Peyer's patch (tissue), 4 donors: ENCODE measurements at regions not wholly inside any gene's neighbourhood (a gene's known extent, or its start where the extent isn't known, plus 50 kb on each side); places are given as distances from the start of the nearest gene placed in this dataset.

Source experiments
- POLR2A ChIP-seq, 2 donors: fragments of 450-650 bp; IDR thresholded peaks; one replicate each; pipeline ENCODE4 v1.5.1; 2017; ENCODE audit warnings: antibody characterized with exemption in 2 of 2, mild to moderate bottlenecking in 2 of 2, moderate library complexity in 2 of 2
- TF ChIP-seq, protein P1 (sequence below), 6 experiments: fragments of 450-650 bp in 4 of 6; fragments of 200-600 bp in 2 of 6; sonication (generic) in 1 of 6; IDR thresholded peaks; one replicate each; pipeline ENCODE4 v1.5.1; 2017 to 2019; ENCODE audit warnings: antibody characterized with exemption in 6 of 6, mild to moderate bottlenecking in 3 of 6, moderate library complexity in 1 of 6

DNA sequence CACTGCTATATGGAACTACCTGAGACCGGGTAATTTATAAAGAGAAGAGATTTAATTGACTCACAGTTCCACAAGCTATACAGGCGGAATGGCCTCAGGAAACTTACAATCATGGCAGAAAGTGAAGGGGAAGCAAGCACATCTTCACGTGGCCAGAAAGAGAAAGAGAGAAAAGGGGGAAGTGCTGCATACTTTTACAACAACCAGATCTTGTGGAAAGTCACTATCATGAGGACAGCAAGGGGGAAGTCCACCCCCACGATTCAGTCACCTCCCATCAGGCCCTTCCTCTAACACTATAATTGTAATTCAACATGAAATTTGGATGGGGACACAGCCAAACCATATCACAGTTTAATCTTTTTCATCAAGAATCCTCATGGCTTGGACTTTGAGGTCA, 339.2 kb upstream of the AJAP1 start:
- TF ChIP-seq, protein P1, sequence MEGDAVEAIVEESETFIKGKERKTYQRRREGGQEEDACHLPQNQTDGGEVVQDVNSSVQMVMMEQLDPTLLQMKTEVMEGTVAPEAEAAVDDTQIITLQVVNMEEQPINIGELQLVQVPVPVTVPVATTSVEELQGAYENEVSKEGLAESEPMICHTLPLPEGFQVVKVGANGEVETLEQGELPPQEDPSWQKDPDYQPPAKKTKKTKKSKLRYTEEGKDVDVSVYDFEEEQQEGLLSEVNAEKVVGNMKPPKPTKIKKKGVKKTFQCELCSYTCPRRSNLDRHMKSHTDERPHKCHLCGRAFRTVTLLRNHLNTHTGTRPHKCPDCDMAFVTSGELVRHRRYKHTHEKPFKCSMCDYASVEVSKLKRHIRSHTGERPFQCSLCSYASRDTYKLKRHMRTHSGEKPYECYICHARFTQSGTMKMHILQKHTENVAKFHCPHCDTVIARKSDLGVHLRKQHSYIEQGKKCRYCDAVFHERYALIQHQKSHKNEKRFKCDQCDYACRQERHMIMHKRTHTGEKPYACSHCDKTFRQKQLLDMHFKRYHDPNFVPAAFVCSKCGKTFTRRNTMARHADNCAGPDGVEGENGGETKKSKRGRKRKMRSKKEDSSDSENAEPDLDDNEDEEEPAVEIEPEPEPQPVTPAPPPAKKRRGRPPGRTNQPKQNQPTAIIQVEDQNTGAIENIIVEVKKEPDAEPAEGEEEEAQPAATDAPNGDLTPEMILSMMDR (IDR thresholded peaks at IDR 0.05), result no peak
- no peak for TF ChIP-seq POLR2A (IDR thresholded peaks at IDR 0.05)
